ENCODE measurements at regions not wholly inside any gene's neighbourhood (a gene's known extent, or its start where the extent isn't known, plus 50 kb on each side); places are given as distances from the start of the nearest gene placed in this dataset.
"Not testable (repeated sequence)": the region's sequence is repeated elsewhere in the genome, so short reads cannot be mapped to it uniquely, and the experiment has no call there.

GRCh38 chr21:36591326-36591970 is 107.5 kb upstream of the SIM2 start:
- FAIRE-seq (no peak), DNase-seq (ENCODE audit: low spot score) (no peak)

DNA sequence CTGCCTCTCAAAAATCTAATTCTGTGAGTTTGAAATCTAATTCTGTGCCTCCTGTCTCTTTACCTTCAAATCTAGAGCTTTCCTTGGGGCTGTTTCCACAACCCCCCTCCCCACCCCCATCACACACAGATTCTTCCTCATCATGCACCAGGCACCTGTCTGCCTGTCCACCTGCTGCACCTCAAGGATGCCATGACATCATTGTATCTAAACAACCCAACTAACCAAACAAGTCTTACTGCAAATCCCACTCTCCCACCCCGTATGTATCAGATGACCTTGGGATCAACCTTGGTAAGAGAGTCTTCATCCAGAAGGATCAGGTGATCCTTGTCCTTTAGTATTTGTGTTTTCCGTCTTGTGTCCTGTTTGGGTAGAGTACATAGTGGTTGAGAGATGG is 102.7 kb upstream of the SIM2 start:
- FAIRE-seq (no peak), DNase-seq (ENCODE audit: low spot score) (no peak)

- FAIRE-seq (no peak), DNase-seq (ENCODE audit: low spot score) (no peak)
Measured at GRCh38 chr21:36601362-36601761, 97.6 kb upstream of the SIM2 start.

DNA sequence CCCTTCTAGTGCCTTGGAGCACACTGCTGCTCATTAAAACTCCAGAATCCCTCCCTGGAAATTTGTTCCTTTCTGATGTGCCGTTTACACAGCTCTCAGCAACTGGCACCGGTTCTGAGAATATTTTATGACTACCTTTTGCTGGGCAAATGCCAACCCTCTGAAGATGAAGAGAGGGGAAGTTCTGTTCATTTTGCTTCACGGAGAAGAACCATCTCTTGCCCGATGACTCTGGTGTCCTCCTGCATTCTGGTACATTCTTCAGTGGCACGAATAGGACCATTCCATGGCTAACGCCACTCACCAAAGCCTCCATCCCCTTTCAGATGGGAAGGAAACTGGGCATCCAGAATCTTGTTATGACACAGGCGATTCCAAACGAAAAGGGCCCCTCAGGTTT is 96.2 kb upstream of the SIM2 start:
- no peak for DNase-seq (ENCODE audit: low spot score)
- FAIRE-seq: no peak

- no peak for DNase-seq (ENCODE audit: low spot score)
- no peak for FAIRE-seq
Measured at GRCh38 chr21:36603221-36603620, 95.7 kb upstream of the SIM2 start.

GRCh38 chr21:36605426-36605825 is 93.5 kb upstream of the SIM2 start:
- FAIRE-seq (no peak), DNase-seq (ENCODE audit: low spot score) (no peak)

DNA sequence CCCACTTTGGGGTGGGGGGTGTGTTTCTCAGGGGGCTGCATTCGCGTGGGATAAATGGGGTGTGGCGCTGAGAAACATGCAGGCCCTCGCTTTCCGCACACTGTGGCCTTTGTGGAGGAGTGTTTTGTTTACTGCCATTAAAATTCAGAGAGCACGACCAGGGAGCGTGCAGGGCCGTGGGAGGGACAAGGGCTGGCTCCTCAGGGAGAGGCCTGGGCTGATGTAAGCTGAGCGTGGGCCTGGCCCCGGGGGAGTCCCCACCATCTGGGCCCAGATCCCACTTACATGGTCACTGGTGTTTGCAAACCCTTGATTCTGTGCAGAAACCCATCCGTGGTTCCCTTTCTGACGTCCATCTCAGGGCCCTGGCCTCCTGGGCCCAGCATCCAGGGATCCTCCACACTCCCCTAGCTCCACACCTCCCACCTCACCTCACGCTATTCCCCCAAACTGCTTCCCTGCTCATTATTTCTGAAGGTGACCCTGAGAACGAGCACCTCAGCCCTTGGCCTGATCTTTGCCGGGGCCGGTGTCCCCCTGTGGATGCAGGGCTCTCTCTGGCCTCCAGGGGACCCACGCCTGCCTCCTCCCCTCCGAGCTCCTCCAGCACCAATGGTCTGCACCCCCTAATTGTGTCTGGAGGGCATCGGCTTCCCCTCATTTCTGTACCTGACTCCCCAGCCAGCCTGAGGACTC is 92.5 kb upstream of the SIM2 start:
- DNase-seq (ENCODE audit: low spot score) (no peak), FAIRE-seq (no peak)

GRCh38 chr21:36606983-36607325 is 92.0 kb upstream of the SIM2 start:
- DNase-seq (ENCODE audit: low spot score) (no peak), FAIRE-seq (no peak)

DNA sequence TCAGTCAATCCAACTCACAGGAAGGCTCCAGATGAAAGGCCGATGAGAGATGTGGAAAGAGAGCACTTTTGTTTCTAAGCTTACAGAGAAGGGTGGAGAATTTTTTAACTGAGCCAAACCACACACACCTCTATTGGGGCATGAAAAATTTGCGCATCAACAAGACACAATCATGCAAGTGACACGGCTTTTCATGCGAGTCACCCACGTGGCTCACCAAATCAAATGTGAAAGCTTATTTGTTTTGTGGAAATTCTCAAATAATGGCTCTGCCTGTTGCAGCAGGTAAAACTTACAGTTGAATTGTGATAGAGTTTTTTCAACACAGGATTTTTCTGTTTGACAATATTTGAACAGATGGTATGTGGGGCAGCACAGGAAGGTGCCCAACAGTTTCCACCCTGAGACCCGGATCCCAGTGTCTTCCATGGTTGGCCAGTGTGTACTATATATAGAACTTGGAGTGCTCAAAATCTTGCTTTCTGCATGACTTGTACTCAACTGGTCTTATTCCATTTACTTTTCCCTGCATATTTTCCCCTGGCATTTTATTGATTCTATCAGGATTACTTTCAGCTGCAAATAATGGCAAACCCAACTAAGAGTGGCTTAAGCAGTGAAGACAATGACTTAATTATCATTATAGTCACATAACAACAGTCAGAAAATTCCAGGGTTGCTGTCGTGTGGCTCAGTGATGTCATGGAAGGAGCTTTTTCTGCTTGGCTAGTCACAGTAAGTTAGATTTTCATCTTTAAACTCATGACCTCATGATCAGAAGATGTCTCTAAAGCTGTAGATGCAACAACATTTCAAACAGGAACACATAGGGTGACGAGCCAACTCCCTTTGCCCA is 90.6 kb upstream of the SIM2 start:
- no peak for FAIRE-seq
- no peak for DNase-seq (ENCODE audit: low spot score)

- no peak for FAIRE-seq
- no peak for DNase-seq (ENCODE audit: low spot score)
Measured at GRCh38 chr21:36608897-36609225, 90.1 kb upstream of the SIM2 start.

DNA sequence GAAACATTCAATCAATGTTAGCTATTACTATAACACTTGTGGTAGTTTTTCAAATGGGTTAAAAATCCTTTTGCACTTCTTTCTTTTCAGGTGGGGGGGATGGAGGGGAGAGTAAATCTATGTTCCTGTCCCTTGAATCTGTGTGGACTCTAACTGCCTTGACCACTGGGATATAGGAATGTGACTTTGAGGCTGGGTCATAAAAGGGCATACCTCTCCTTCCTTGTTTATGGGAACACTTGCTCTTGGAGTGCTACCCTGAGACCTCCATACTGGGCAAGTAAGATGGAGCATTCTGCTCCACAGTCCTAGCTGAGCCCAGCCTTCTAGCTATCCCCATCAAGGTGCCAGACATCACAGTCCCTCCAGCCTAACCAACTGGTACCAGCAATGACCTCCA is 89.3 kb upstream of the SIM2 start:
- DNase-seq (ENCODE audit: low spot score) (no peak), FAIRE-seq (no peak)

GRCh38 chr21:36610201-36610600 is 88.7 kb upstream of the SIM2 start:
- no peak for FAIRE-seq
- no peak for DNase-seq (ENCODE audit: low spot score)

GRCh38 chr21:36610935-36611334 is 88.0 kb upstream of the SIM2 start:
- FAIRE-seq: no peak
- no peak for DNase-seq (ENCODE audit: low spot score)

- DNase-seq (ENCODE audit: low spot score) (no peak), FAIRE-seq (no peak)
Measured at GRCh38 chr21:36611379-36611778, 87.5 kb upstream of the SIM2 start.

DNA sequence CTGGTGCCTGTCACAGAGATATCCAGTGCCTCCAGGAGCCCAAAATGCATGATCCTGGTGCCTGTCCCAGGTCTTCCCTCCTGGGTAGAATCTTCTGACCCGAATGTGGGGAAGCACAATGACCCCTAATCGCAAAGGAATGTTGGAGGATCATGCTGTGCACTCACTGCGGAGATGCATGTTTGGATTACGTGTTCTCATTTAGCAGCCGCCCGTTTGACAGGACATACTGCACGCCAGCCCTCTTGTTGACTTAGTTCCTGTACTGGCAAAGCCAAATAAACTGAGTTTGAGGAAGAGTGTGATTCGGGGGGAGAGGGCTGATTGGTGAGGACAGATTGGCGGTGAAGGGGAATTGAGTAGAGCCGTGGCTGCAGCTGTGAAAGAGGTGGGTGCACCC is 85.9 kb upstream of the SIM2 start:
- DNase-seq (ENCODE audit: low spot score) (no peak), FAIRE-seq (no peak)

- no peak for FAIRE-seq
- DNase-seq (ENCODE audit: low spot score): no peak
Measured at GRCh38 chr21:36613554-36613953, 85.4 kb upstream of the SIM2 start.

- FAIRE-seq (no peak), DNase-seq (ENCODE audit: low spot score) (no peak)
Measured at GRCh38 chr21:36615274-36615964, 83.5 kb upstream of the SIM2 start.

GRCh38 chr21:36616773-36617172 is 82.1 kb upstream of the SIM2 start:
- DNase-seq (ENCODE audit: low spot score): not testable (repeated sequence)

DNA sequence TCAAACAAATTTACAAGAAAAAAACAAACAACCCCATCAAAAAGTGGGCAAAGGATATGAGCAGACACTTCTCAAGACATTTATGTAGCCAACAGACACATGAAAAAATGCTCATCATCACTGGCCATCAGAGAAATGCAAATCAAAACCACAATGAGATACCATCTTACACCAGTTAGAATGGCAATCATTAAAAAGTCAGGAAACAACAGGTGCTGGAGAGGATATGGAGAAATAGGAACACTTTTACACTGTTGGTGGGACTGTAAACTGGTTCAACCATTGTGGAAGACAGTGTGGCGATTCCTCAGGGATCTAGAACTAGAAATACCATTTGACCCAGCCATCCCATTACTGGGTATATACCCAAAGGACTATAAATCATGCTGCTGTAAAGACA is 77.1 kb upstream of the SIM2 start:
- FAIRE-seq; DNase-seq (ENCODE audit: low spot score): not testable (repeated sequence)

More at GRCh38 chr21:36616773-36617172, 82.1 kb upstream of the SIM2 start:
- FAIRE-seq: not testable (repeated sequence)

DNA sequence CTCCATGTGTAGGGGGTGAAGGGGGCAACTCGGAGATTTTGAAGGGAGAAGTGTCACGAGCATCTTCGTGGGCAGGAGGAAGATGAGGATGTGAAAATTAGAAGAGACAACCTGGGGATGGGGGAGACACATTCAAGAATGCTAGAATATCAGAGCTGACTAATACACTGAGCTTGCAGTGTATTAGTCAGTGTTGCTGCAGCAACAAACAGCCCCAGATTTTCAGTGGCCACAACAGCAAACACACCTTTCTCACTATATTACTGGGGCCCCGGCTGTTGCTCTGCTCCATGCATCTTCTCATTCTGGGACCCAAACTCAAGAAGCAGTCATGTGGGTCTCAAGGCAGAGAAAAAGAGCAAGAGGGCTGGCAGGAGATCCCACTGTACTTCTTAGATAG is 74.8 kb upstream of the SIM2 start:
- FAIRE-seq (no peak), DNase-seq (ENCODE audit: low spot score) (no peak)

- no peak for FAIRE-seq
- DNase-seq (ENCODE audit: low spot score): peak; percentile 10
Measured at GRCh38 chr21:36626791-36627190, 72.1 kb upstream of the SIM2 start.

- peak; percentile 47 for DNase-seq (ENCODE audit: low spot score)
- no peak for FAIRE-seq
Measured at GRCh38 chr21:36627242-36627641, 71.7 kb upstream of the SIM2 start.
